ENCODE measurements at regions not wholly inside any gene's neighbourhood (a gene's known extent, or its start where the extent isn't known, plus 50 kb on each side); places are given as distances from the start of the nearest gene placed in this dataset.

DNA sequence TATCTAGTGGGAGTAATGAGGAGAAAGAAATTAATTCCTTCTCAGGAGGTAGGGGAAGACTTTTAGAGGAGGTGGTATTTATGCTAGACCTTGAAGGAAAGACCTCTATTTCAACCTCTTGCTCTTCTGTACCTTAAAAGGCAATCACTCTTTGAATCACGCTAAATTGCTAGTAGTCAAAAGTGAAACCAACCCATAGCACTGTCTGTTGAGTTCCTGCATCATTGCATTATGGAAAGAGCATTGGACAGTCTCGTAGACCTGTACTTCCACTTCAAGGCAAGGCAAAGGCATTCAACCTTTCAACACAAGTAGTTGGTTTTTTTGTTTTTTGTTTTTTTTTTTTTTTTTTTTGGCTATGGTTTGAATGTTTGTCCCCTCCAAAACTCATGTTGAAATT is 770.4 kb downstream of the ETS1 start:
- Mint-ChIP-seq H3K4me1 (ENCODE audit: low read depth, unreplicated experiment) (no peaks in the 10 kb centered on the region), H3K9me3 (ENCODE audit: unreplicated experiment) (peaks cover 1% of the 10 kb centered on the region), H3K27ac (ENCODE audit: unreplicated experiment) (no peak overlapping the region), H3K36me3 (ENCODE audit: unreplicated experiment) (no peaks in the 10 kb centered on the region), H3K4me3 (ENCODE audit: unreplicated experiment) (no peak overlapping the region), H3K27me3 (ENCODE audit: unreplicated experiment) (no peaks in the 10 kb centered on the region)
- DNase-seq, result no peak
- TF ChIP-seq, protein P1, sequence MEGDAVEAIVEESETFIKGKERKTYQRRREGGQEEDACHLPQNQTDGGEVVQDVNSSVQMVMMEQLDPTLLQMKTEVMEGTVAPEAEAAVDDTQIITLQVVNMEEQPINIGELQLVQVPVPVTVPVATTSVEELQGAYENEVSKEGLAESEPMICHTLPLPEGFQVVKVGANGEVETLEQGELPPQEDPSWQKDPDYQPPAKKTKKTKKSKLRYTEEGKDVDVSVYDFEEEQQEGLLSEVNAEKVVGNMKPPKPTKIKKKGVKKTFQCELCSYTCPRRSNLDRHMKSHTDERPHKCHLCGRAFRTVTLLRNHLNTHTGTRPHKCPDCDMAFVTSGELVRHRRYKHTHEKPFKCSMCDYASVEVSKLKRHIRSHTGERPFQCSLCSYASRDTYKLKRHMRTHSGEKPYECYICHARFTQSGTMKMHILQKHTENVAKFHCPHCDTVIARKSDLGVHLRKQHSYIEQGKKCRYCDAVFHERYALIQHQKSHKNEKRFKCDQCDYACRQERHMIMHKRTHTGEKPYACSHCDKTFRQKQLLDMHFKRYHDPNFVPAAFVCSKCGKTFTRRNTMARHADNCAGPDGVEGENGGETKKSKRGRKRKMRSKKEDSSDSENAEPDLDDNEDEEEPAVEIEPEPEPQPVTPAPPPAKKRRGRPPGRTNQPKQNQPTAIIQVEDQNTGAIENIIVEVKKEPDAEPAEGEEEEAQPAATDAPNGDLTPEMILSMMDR (IDR thresholded peaks at IDR 0.05; ENCODE audit: partially characterized antibody, unreplicated experiment), result no peak

DNA sequence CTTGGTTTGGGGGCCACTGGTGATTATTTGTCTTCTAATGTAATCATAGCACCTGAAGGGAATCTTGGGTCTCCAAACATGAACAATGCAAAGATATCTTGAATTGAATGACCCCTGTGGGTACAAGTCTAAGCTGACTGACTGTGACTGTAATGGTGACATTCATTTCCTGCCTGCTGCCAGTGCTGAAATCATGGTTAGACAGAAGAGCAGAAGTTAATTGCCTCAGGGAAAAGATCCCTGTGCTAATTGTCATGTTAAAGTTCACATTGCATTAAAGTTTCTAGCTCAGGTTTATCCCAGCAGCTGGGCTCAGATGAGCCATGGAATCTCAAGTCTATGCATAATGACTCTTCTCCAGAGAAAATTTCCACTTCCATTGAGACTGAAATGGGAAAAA is 772.0 kb downstream of the ETS1 start:
- TF ChIP-seq, protein P1 (IDR thresholded peaks at IDR 0.05; ENCODE audit: partially characterized antibody, unreplicated experiment), result no peak
- no peaks in the 10 kb centered on the region for H3K4me1 Mint-ChIP-seq (ENCODE audit: low read depth, unreplicated experiment)
- H3K9me3 Mint-ChIP-seq (ENCODE audit: unreplicated experiment), result no peaks in the 10 kb centered on the region
- DNase-seq, result no peak
- peaks cover 2% of the 10 kb centered on the region for H3K27me3 Mint-ChIP-seq (ENCODE audit: unreplicated experiment)
- H3K36me3 Mint-ChIP-seq (ENCODE audit: unreplicated experiment), result no peaks in the 10 kb centered on the region
- no peak overlapping the region for H3K27ac Mint-ChIP-seq (ENCODE audit: unreplicated experiment)
- H3K4me3 Mint-ChIP-seq (ENCODE audit: unreplicated experiment), result no peak overlapping the region

DNA sequence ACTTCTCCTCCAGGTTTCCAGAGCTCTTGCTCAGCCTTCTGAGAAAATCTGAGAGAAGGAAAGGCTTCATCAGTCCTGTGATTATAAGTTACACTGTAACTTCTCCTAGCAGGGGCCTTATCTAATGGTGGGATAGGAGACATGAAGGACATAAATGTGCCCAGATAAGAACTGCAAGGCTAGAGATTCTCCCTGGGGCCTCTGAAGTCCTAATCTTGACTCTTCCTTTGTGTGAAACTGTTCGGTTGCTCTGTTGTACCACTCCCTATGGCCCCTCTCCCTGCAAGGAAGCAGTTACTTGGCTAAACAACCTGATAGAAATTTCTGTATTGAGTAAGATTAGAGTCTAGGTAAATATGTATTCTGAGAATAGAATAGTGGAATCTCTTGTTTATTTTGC is 780.9 kb downstream of the ETS1 start:
- no peaks in the 10 kb centered on the region for H3K36me3 Mint-ChIP-seq (ENCODE audit: unreplicated experiment)
- no peaks in the 10 kb centered on the region for H3K4me1 Mint-ChIP-seq (ENCODE audit: low read depth, unreplicated experiment)
- no peak overlapping the region for H3K27ac Mint-ChIP-seq (ENCODE audit: unreplicated experiment)
- TF ChIP-seq, protein P1 (IDR thresholded peaks at IDR 0.05; ENCODE audit: partially characterized antibody, unreplicated experiment), result no peak
- no peaks in the 10 kb centered on the region for H3K9me3 Mint-ChIP-seq (ENCODE audit: unreplicated experiment)
- peaks cover 2% of the 10 kb centered on the region for H3K27me3 Mint-ChIP-seq (ENCODE audit: unreplicated experiment)
- no peak overlapping the region for H3K4me3 Mint-ChIP-seq (ENCODE audit: unreplicated experiment)
- no peak for DNase-seq

DNA sequence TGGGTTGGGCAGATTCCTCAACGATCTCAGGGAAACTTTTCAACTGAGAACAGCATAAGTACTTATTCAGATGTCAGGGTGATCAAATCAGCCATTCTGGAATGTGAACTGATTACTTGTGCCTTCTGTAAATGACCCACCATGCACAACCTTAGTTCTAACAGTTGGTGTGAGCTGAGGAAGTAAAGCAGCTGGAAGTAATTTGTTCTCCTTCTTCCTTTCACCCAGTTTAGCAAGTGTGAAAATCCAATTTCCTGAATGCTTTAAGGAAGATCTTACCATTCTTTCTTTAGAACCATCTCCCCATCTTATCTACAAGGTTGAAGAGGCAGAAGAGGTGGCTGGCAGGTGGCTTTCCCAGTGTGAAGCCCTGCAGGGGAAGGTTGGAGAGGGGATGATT is 781.6 kb downstream of the ETS1 start:
- H3K36me3 Mint-ChIP-seq (ENCODE audit: unreplicated experiment), result no peaks in the 10 kb centered on the region
- TF ChIP-seq, protein P1 (IDR thresholded peaks at IDR 0.05; ENCODE audit: partially characterized antibody, unreplicated experiment), result no peak
- H3K4me3 Mint-ChIP-seq (ENCODE audit: unreplicated experiment), result no peak overlapping the region
- no peaks in the 10 kb centered on the region for H3K27me3 Mint-ChIP-seq (ENCODE audit: unreplicated experiment)
- no peak for DNase-seq
- H3K27ac Mint-ChIP-seq (ENCODE audit: unreplicated experiment), result no peak overlapping the region
- no peaks in the 10 kb centered on the region for H3K9me3 Mint-ChIP-seq (ENCODE audit: unreplicated experiment)
- H3K4me1 Mint-ChIP-seq (ENCODE audit: low read depth, unreplicated experiment), result no peaks in the 10 kb centered on the region

DNA sequence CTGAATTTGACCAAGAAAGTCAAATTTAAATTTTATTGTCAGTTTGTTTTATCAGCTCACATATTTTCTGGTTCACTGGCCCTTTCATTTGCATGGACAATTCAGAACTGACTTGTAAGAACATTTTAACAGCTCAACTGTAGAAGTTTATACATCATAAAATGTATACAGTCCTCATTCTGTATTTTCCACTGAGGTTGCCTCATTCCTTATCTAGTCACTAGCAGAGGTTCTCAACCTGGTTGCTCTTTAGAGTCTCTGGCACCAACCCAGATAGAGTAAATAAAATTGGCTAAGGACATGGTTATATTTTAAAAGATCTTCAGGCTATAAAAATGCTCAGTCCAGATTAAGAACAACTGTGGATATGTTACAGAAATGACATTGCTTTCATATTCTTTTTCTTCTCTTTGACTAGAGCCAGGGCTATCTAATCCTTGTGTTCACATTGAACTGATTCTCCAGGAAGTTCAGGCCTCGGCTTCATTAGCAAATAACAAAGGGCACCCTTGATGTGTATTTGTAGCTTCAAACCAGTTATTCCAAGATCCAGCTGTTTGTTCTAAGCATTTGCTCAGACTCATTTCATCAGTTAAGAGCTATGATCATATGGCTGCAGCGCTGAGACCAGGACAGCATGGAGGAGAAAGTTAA is 782.5 kb downstream of the ETS1 start:
- no peak for DNase-seq
- TF ChIP-seq, protein P1 (IDR thresholded peaks at IDR 0.05; ENCODE audit: partially characterized antibody, unreplicated experiment), result no peak
- Mint-ChIP-seq H3K36me3 (ENCODE audit: unreplicated experiment) (no peaks in the 10 kb centered on the region), H3K9me3 (ENCODE audit: unreplicated experiment) (no peaks in the 10 kb centered on the region), H3K4me1 (ENCODE audit: low read depth, unreplicated experiment) (no peaks in the 10 kb centered on the region), H3K27me3 (ENCODE audit: unreplicated experiment) (no peaks in the 10 kb centered on the region), H3K27ac (ENCODE audit: unreplicated experiment) (no peak overlapping the region), H3K4me3 (ENCODE audit: unreplicated experiment) (no peak overlapping the region)
